K562 (cell line): ENCODE measurements at regions not wholly inside any gene's neighbourhood (a gene's known extent, or its start where the extent isn't known, plus 50 kb on each side); places are given as distances from the start of the nearest gene placed in this dataset.

Experiments
- ATAC-seq: fragments of 200-7000 bp; cut with Tn5 transposase; 3 replicates; pipeline ENCODE4 v1.9.1; 2020; ENCODE audit warnings: moderate library complexity
- BruUV-seq: library from RNA; stranded (reverse); fragments of 400-500 nt; replicated peaks from 2 replicates; lab custom pipeline; 2021; lab: Mats Ljungman, UMichigan
- CTCF ChIA-PET: fragments of 300-600 bp; formaldehyde crosslinking; extraction: SDS; loops from one replicate; lab custom pipeline; 2021; ENCODE audit warnings: low intra/inter-chr PET ratio; lab: Yijun Ruan, JAX
- POLR2A ChIA-PET: fragments of 300-600, 350-650 bp; sonication (Branson Sonifier 250); formaldehyde crosslinking; extraction: SDS; loops from one replicate; lab custom pipeline; 2021; ENCODE audit warnings: antibody characterized with exemption, inconsistent platforms; lab: Yijun Ruan, JAX
- DNase-seq, 4 experiments: peaks; one replicate each; pipeline versions ENCODE4 v3.0.0 to v3.0.0-alpha.2; 2011 to 2018; ENCODE audit warnings: low spot score in 3 of 4, mixed read lengths in 3 of 4; ENCODE audit errors: extremely low read depth in 1 of 4
- FAIRE-seq: peaks from 2 replicates; lab custom pipeline; 2011; peaks lifted over from hg19 to GRCh38; lab: Jason Lieb, UNC
- H2AFZ ChIP-seq: 2 replicates; pipeline ENCODE4 v1.6.0; 2011; ENCODE audit warnings: low read depth, low read length, control low read depth, inconsistent platforms
- H3K27ac ChIP-seq: fragments of 200-600 bp; 3 replicates; pipeline ENCODE4 v1.8.0; 2011; ENCODE audit warnings: low read depth, mild to moderate bottlenecking, control low read depth, inconsistent platforms, low read length, moderate library complexity, mixed read lengths; ENCODE audit errors: extremely low read depth
- H3K27me3 ChIP-seq, 2 experiments: fragments of 300-600 bp in 1 of 2; 2 replicates in 1 of 2; 3 replicates in 1 of 2; pipeline versions ENCODE4 v1.6.0 to v1.8.0; 2011; ENCODE audit warnings: inconsistent platforms in 2 of 2, low read length in 2 of 2, mild to moderate bottlenecking in 1 of 2, mixed read lengths in 1 of 2, moderate library complexity in 1 of 2; ENCODE audit not compliant: control insufficient read depth in 2 of 2, insufficient read depth in 2 of 2
- H3K36me3 ChIP-seq: fragments of 300-600 bp; 3 replicates; pipeline ENCODE4 v1.8.0; 2011; ENCODE audit warnings: mild to moderate bottlenecking, low read length, inconsistent platforms; ENCODE audit not compliant: control insufficient read depth, insufficient read depth
- H3K4me1 ChIP-seq, 2 experiments: fragments of 200-600 bp in 1 of 2; replicated peaks in 1 of 2; 2 replicates in 1 of 2; 3 replicates in 1 of 2; pipeline versions ENCODE4 v1.5.1 to v1.8.0; 2011; ENCODE audit warnings: inconsistent platforms in 2 of 2, low read length in 2 of 2, mild to moderate bottlenecking in 1 of 2, mixed read lengths in 1 of 2, moderate library complexity in 1 of 2; ENCODE audit not compliant: control insufficient read depth in 2 of 2, insufficient read depth in 2 of 2
- H3K4me2 ChIP-seq: 2 replicates; pipeline ENCODE4 v1.6.1; 2011; ENCODE audit warnings: low read length, control low read depth, inconsistent platforms, mixed read lengths; ENCODE audit not compliant: insufficient read depth
- H3K4me3 ChIP-seq: fragments of 200-600 bp; sonication (generic), shearing (Covaris generic); 2 replicates; pipeline ENCODE4 v1.5.1; 2016; ENCODE audit warnings: control low read depth, inconsistent platforms
- H3K79me2 ChIP-seq: fragments of 200-600 bp; 3 replicates; pipeline ENCODE4 v1.8.0; 2011; ENCODE audit warnings: low read length, inconsistent platforms; ENCODE audit not compliant: control insufficient read depth, insufficient read depth
- H3K9ac ChIP-seq, 2 experiments: 2 replicates each; pipeline versions ENCODE4 v1.6.0 to v1.6.1; 2011; ENCODE audit warnings: low read depth in 2 of 2, low read length in 2 of 2, control low read depth in 1 of 2, inconsistent platforms in 1 of 2, mild to moderate bottlenecking in 1 of 2, mixed read lengths in 1 of 2; ENCODE audit not compliant: insufficient read depth in 1 of 2
- H3K9me1 ChIP-seq: one replicate; pipeline ENCODE4 v1.6.0; 2011; ENCODE audit warnings: inconsistent platforms, mild to moderate bottlenecking, low read length, moderate library complexity; ENCODE audit not compliant: control insufficient read depth, insufficient read depth
- H3K9me3 ChIP-seq: replicated peaks from 2 replicates; pipeline ENCODE4 v1.5.1; 2011; ENCODE audit warnings: low read depth, low read length, inconsistent platforms; ENCODE audit not compliant: control insufficient read depth, insufficient read depth
- H4K20me1 ChIP-seq: replicated peaks from 2 replicates; pipeline ENCODE4 v1.6.1; 2011; ENCODE audit warnings: low read length, inconsistent platforms, mixed read lengths; ENCODE audit not compliant: control insufficient read depth, insufficient read depth
- KLF1 ChIP-seq: fragments of 450-650 bp; IDR thresholded peaks from 2 replicates; pipeline ENCODE4 v1.6.1; 2016; ENCODE audit warnings: missing genetic modification characterization, missing compliant biosample characterization
- SNIP1 ChIP-seq: fragments of 450-650 bp; IDR thresholded peaks from 2 replicates; pipeline ENCODE4 v1.7.1; 2017; ENCODE audit warnings: low read depth, mild to moderate bottlenecking
- WGBS: fragments of 100-300 bp; shearing (Covaris generic); methylation state at CpG from one replicate; pipeline ENCODE4 v1.1.6; 2016; ENCODE audit warnings: low coverage, mixed read lengths; ENCODE audit not compliant: insufficient coverage; ENCODE audit errors: missing lambda C conversion rate; 5-methylcytosine and 5-hydroxymethylcytosine counted together
- in situ Hi-C: fragments of 300-500 bp; cut with MboI; formaldehyde crosslinking; loops from 4 replicates; pipeline ENCODE4 v1.15.0; 2018; ENCODE audit warnings: inconsistent platforms, mixed read lengths
- intact Hi-C: fragments of 100-400 bp; cut with micrococcal nuclease; formaldehyde crosslinking; loops from 2 replicates; pipeline ENCODE4 v1.14.2; 2022
- TF ChIP-seq, protein P1 (sequence below): fragments of 250-450 bp; sonication (Bioruptor Pico); IDR thresholded peaks from 2 replicates; pipeline ENCODE4 v1.8.0; 2022; ENCODE audit warnings: moderate library complexity, mild to moderate bottlenecking, inconsistent platforms
- TF ChIP-seq, protein P2 (sequence below): fragments of 450-650 bp; conservative IDR thresholded peaks from 2 replicates; pipeline ENCODE4 v1.6.1; 2016; ENCODE audit warnings: missing genetic modification characterization, low read depth, mild to moderate bottlenecking, missing compliant biosample characterization, moderate library complexity
- TF ChIP-seq, protein P3 (sequence below), 2 experiments: fragments of 200-800 bp in 1 of 2; sonication (Bioruptor generic) in 1 of 2; sonication (generic) in 1 of 2; formaldehyde crosslinking in 1 of 2; IDR thresholded peaks in 1 of 2; conservative IDR thresholded peaks in 1 of 2; 2 replicates each; pipeline versions ENCODE4 v1.5.0 to v1.6.1; 2016 to 2020; ENCODE audit warnings: missing compliant biosample characterization in 1 of 2, missing genetic modification characterization in 1 of 2, missing genetic modification reagents in 1 of 2

DNA sequence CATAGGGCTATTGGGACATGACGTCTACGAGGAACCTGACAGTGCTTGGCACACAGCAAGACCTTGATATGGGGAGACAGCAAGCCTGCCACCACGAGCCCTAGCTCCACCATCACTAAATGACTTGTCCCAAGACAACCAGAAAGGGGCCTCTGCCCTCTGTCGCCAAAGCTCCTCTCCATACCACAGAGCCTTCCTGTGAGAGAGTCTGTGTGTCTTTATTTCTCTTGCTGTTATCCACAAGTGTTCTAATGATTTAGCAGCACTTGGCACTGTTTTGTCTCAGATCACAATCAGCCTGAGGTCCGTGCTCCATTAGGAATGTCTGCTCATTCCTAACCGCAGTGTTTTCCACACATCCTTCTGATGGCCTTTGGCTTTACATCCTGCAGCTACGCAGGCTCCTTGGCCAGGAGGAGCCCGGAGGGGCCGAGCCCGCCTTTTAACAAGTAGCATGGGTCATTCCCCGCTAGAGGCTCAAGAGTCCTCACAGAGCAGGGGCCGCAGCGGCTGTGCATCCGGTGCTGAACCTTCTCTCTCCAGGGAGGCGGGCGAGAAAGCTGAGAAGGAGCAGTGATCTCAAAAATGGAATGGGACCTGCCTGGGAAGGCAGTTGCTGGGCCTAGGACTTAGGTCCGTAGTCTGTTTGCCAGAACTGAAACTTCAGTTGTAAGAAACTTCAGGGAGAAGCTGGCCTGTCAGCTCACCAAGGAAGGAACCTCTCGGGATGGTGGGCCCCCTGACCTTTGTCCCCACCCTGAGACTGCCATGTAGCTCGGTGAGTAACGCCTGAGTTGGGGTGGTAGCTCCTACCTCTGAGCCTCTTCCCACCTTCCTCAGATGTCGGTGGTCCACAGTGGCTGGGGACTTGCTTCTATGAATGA, 61.1 kb upstream of the HMGB1 start:
- POLR2A ChIA-PET = interaction anchor here (0.7 to 1.1 kb wide), 2 partner anchors 18 to 83 kb away, joined by 3 to 4 read pairs; no protein-coding TSS in a partner anchor
- H3K4me2 ChIP-seq = no peak overlapping the region
- no peaks in the 10 kb centered on the region for H4K20me1 ChIP-seq
- intact Hi-C loops (no loop called here), in situ Hi-C loops (no loop called here)
- no peaks in the 10 kb centered on the region for H3K9me1 ChIP-seq
- H3K79me2 ChIP-seq = no peaks in the 10 kb centered on the region
- ATAC-seq (peak; percentile 76), FAIRE-seq (no peak), DNase-seq (peak in 1 of 4 experiments; percentile 21)
- H3K27ac ChIP-seq = no peak overlapping the region
- H3K4me3 ChIP-seq = no peak overlapping the region
- peaks cover 4 to 16% of the 10 kb centered on the region in 2 experiments; a peak in 4 of 5 replicates for H3K27me3 ChIP-seq
- no TSS peak for BruUV-seq
- TF ChIP-seq, protein P1, sequence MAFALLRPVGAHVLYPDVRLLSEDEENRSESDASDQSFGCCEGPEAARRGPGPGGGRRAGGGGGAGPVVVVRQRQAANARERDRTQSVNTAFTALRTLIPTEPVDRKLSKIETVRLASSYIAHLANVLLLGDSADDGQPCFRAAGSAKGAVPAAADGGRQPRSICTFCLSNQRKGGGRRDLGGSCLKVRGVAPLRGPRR (CRISPR knock-in tag) = no peak
- TF ChIP-seq KLF1 (tag) = no peak
- TF ChIP-seq, protein P2, sequence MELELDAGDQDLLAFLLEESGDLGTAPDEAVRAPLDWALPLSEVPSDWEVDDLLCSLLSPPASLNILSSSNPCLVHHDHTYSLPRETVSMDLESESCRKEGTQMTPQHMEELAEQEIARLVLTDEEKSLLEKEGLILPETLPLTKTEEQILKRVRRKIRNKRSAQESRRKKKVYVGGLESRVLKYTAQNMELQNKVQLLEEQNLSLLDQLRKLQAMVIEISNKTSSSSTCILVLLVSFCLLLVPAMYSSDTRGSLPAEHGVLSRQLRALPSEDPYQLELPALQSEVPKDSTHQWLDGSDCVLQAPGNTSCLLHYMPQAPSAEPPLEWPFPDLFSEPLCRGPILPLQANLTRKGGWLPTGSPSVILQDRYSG = no peak
- TF ChIP-seq, protein P3, sequence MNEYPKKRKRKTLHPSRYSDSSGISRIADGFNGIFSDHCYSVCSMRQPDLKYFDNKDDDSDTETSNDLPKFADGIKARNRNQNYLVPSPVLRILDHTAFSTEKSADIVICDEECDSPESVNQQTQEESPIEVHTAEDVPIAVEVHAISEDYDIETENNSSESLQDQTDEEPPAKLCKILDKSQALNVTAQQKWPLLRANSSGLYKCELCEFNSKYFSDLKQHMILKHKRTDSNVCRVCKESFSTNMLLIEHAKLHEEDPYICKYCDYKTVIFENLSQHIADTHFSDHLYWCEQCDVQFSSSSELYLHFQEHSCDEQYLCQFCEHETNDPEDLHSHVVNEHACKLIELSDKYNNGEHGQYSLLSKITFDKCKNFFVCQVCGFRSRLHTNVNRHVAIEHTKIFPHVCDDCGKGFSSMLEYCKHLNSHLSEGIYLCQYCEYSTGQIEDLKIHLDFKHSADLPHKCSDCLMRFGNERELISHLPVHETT (CRISPR knock-in tag; conservative IDR thresholded peaks at IDR 0.05 in 1 of 2, IDR thresholded peaks at IDR 0.05 in 1 of 2) = no peak
- TF ChIP-seq SNIP1 = no peak
- H3K36me3 ChIP-seq = no peaks in the 10 kb centered on the region
- H3K9me3 ChIP-seq = no peaks in the 10 kb centered on the region
- no peak overlapping the region for H2AFZ ChIP-seq
- CTCF ChIA-PET = no interaction called here
- no peak overlapping the region for H3K9ac ChIP-seq
- H3K4me1 ChIP-seq = no peaks in the 10 kb centered on the region; a peak in 2 of 5 replicates
- WGBS = 7% methylated on average over 15 of the region's 21 CpGs
